SKM-1 (cell line): ENCODE measurements at regions not wholly inside any gene's neighbourhood (a gene's known extent, or its start where the extent isn't known, plus 50 kb on each side); places are given as distances from the start of the nearest gene placed in this dataset.

Experiments used
- DNase-seq: peaks from one replicate; lab custom pipeline; 2025; ENCODE audit not compliant: unreplicated experiment; lab: John Stamatoyannopoulos, UW

DNA sequence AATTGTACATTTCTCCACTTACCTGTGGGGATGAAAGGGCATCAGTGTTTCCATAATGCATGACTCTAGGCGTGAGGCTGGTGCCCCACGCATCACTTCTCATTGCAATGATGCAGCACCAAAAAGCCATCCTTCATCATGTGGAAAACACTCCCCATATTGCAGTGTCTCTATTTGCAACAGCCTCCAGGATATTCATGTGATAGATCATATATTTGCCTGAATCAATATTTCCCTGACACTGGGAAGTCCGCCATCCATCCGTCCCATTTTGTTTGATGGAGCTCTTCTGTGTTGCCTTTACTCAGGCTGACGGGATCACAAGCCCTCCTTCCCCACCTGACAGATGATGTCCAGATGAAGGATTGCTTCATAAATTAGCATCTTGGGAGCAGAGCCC, 74.5 kb upstream of the CAMK1G start:
- DNase-seq, result no peak

DNA sequence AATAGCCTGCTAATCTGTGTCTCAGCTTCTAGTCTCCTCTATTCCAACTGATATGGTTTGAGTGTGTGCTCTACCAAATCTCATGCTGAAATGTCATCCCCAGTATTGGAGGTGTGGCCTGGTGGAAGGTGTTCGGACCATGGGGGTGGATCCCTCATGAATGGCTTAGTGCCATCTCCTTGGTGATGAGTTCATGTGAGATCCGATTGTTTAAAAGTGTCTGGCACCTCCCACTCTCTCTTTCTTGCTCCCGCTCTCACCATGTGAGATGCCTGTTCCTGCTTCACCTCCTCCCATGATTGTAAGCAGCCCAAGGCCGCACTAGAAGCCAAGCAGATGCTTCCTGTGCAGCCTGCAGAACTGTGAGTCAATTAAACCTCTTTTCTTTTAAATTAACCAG, 73.5 kb upstream of the CAMK1G start:
- DNase-seq, result no peak

DNA sequence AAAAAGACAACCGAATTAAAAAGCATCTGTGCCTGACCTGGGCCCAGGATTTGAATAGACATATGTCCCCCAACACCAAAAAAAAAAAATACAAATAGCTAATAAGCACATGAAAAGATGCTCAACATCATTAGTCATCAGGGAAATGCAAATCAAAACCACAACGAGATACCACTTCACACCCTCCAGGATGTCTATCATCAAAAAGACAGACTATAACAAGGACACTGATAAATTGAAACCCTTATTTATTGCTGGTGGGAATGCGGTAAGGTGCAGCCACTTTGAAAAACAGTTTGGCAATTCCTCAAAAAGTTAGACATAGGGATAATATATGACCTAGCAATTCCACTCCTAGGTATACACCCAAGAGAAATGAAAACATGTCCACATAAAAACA, 72.3 kb upstream of the CAMK1G start:
- DNase-seq, result no peak

- no peak for DNase-seq
Observed at GRCh38 chr1:209512821-209513220, 70.7 kb upstream of the CAMK1G start.

DNA sequence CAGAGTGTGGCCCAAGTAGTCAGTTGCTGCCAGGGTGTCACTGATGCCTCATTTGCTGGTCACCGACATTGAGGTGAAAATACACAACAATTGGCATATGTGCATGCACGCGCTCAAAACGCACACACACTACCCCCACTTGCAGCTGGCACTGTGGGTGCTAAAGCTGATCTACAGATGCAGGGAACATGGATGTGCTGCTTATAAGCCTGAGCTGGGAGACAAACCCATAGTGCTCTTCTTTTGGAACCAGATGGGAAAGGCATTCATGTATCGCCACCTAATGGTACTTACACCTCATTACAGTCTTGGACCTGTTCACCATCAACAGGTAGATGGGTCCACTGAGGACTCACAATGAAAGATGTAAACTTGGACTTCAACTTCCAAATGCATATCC, 70.3 kb upstream of the CAMK1G start:
- DNase-seq, result peak; percentile 35

DNA sequence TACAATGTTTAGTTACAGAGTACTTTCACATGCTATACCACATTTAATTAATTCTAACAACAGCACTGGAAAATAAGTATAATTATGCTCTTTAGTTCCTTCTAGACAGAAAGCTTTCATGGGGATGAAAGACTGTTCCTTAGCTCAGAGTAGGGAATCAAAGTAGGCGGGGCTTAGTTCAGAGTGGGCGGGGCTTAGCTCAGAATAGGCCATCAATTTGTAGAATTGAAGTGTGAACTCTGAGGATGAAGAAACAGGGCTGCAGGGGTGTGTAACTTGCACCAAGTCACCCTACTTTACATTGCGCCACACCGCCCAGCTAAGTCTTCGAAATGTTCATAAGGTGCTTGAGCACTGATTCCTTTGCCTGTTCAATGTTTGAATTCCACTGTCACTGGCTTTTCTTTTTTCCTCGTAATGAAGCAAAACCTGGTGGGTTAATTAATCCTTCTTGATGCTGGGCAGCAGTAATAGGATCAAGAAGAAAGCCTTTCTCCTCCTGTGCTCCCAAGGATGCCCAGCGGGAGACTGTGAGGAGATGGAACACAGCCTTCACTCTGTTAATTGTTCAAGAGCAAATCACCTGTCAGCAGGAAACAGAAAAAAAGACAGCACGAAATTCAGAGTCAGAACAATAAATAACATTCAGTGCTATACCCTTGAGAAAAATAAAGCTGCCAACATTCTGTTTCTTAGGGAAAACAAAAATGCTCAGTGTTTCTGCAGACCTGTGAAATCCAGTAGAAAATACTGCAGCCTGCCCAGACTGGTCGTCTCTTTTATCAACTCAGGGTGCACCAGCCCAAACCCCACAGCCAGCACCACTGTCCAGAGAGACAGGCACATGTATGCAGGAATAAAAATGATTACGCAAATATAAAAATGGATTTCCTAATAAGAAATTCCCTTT, 66.5 kb upstream of the CAMK1G start:
- DNase-seq, result no peak

DNA sequence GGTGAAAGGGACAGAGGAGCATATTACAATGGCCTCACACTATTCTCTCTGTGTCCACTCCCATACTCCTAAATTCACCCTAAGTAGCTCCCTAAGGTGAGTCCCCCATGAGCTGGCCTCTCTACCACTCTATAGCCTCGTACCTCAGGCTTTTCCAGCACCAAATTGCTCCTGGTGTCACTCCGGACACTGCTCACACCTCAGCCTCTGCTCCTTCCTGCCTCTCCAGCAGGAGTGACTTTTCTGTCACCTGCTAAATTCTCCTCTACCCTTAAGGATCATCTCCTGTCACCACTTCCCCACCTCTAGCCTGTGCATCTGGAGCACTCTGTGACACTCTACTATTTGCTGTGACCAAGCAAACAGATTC, 65.8 kb upstream of the CAMK1G start:
- DNase-seq, result no peak

DNA sequence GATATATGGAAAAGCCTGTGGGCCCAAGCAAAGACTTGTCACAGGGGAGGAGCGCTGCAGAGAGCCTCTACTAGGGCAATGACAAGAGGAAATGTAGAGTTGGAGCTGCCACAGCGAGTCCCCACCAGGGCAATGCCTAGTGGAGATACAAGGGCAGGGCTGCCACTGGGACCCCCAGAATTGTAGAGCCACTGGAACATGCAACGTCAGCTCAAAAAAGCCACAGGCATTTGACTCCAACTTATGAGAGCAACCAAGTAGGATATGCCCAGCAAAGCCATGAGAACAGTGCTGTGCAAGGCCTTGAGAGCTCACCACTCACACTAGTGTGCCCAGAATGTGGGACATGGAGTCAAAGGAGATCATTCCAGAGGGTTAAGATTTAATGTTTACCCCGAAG, 63.7 kb upstream of the CAMK1G start:
- DNase-seq, result no peak

- no peak for DNase-seq
Observed at GRCh38 chr1:209522826-209523225, 60.7 kb upstream of the CAMK1G start.

GRCh38 chr1:209526137-209526536, 57.4 kb upstream of the CAMK1G start:
- DNase-seq, result no peak

DNA sequence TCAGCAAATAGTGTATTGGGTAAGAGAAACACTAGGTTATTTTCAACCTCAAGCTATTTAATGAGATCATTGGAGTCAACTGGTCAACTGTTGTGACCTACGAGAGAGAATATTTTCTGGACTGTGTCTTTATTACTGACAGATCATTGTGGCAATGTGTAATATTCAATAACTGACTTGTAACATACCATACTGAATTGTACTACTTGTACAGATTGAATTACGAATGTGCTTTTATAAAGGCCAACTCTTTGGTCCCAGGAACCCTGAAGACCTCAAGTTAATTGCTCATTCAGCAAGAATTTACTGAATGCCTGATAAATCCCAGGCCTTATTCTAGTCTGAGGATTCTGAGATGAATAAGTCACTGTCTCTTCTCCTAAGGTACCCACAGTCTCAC, 56.1 kb upstream of the CAMK1G start:
- no peak for DNase-seq

DNA sequence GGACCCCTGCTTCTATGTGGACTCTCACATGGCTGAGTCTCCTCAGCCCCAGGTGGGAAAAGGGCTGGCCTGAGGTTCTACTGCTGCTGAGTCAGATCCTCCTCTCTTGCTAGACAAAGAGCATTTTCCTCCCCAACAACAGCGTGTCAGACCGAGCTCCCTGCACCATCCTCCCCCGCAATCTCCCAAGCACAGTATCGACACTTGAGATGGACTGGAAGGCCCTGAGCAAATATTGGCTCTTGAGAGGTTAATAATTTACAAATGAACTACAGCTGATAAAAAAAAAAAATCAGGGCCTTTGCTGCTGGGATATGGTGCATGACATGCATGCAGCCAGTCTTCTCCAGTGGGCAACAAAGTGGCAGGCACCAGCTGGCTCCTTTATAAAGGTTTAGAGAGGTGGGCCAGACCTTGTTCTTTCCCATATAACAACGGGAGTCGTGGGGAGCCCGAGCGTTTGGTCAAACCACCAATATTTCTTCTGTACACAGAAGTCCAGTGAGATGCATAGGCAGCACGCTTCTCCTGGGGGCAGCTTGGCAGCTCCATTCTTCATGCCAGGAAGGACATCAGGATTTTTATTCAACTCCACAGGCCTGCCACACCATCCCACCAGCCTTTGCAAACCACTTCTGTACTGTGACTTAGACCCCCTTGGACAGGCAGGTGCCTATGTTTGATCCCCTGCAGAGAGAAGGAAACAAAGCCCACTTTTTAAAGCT, 55.4 kb upstream of the CAMK1G start:
- no peak for DNase-seq

- no peak for DNase-seq
Observed at GRCh38 chr1:209529233-209529632, 54.3 kb upstream of the CAMK1G start.

DNA sequence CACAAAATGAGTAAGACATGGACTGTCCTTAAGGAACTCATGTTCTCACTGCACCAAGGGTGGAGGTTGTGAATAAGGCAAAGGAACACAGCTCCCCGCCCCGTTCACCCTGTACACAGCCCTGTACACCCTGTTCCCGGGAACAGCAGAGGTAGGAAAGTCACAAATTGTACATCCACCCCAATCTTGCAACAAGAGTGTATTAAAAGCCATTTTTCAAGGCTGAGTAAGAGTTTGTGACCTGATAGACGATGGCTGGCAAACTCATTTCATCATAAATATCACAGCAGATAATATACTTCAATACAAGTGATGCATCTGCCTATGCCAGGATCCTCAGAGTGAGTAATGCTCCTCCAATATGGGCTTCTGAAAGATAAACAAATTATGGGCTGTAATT, 52.5 kb upstream of the CAMK1G start:
- no peak for DNase-seq

GRCh38 chr1:209531549-209531948, 52.0 kb upstream of the CAMK1G start:
- DNase-seq, result no peak
